ENCODE measurements at regions not wholly inside any gene's neighbourhood (a gene's known extent, or its start where the extent isn't known, plus 50 kb on each side); places are given as distances from the start of the nearest gene placed in this dataset.

- DNase-seq (ENCODE audit: low read depth, low spot score), result no peak
- TF ChIP-seq, protein P1, sequence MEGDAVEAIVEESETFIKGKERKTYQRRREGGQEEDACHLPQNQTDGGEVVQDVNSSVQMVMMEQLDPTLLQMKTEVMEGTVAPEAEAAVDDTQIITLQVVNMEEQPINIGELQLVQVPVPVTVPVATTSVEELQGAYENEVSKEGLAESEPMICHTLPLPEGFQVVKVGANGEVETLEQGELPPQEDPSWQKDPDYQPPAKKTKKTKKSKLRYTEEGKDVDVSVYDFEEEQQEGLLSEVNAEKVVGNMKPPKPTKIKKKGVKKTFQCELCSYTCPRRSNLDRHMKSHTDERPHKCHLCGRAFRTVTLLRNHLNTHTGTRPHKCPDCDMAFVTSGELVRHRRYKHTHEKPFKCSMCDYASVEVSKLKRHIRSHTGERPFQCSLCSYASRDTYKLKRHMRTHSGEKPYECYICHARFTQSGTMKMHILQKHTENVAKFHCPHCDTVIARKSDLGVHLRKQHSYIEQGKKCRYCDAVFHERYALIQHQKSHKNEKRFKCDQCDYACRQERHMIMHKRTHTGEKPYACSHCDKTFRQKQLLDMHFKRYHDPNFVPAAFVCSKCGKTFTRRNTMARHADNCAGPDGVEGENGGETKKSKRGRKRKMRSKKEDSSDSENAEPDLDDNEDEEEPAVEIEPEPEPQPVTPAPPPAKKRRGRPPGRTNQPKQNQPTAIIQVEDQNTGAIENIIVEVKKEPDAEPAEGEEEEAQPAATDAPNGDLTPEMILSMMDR (IDR thresholded peaks at IDR 0.05; ENCODE audit: low read depth, low read length), result no peak
- in situ Hi-C loops (cut with HindIII; ENCODE audit: low sequenced_read_pairs), result no loop called here
- no peak overlapping the region for H3K4me3 ChIP-seq (ENCODE audit: low read depth, low read length)
Measured at GRCh38 chr3:99482191-99482590, 156.2 kb upstream of the COL8A1 start.

DNA sequence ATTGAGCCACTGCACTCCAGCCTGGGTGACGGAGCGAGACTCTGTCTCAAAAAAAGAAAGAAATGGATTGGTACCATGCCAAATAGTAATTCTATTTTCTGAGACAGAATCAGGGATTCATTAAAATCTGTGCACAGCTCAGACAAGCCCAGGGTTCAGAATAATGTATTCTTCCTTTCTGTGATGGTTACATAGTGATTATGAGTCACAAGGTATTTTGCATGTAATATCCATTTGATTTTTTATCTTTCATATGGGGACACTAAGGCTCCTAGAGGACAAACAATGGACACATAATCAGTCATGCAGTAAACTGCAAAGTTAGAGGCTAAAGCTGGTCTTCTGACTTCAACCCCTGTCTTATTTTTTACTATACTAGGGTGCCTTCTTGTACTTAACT is 156.8 kb upstream of the COL8A1 start:
- no peak overlapping the region for H3K4me3 ChIP-seq (ENCODE audit: low read depth, low read length)
- no peak for DNase-seq (ENCODE audit: low read depth, low spot score)
- in situ Hi-C loops (cut with HindIII; ENCODE audit: low sequenced_read_pairs), result no loop called here
- TF ChIP-seq, protein P1 (IDR thresholded peaks at IDR 0.05; ENCODE audit: low read depth, low read length), result no peak

DNA sequence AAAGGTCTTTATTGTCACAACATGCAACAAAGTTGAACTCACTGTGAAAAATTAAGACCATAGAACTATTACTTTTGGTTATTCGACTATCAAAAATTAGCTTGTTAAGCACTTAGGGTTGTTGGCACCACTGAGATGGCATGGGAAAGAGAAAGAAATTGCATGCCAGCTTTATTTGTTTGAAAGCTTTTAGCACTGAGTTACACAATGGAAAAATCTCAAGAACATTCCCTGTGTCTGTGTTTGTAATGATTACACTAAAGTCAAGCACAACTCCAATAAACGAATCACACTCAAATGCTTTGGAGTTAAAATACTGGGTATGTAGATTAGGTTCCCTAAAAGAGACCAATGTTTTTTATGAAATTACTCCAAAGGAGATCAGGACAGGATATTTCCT is 158.6 kb upstream of the COL8A1 start:
- H3K4me3 ChIP-seq (ENCODE audit: low read depth, low read length), result no peak overlapping the region
- DNase-seq (ENCODE audit: low read depth, low spot score), result no peak
- TF ChIP-seq, protein P1 (IDR thresholded peaks at IDR 0.05; ENCODE audit: low read depth, low read length), result no peak
- in situ Hi-C loops (cut with HindIII; ENCODE audit: low sequenced_read_pairs), result no loop called here

DNA sequence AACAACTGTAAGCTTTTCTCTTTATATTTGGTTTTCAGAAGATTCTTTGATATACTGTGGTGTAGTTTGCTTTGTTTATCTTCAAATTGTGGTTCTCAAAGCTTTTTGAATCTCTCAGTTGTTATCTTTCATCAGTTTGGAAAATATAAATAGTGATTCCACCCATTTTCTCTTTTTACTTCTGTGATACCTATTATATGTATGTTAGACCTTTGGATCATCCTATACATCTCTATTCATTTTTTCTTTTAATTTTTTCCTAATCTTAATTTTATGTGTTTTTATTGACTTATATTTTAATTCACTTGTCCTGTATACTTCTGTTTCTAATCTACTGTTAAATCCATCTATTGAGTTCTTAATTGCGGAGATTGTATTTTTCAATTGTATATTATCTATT is 160.7 kb upstream of the COL8A1 start:
- no peak for DNase-seq (ENCODE audit: low read depth, low spot score)
- TF ChIP-seq, protein P1 (IDR thresholded peaks at IDR 0.05; ENCODE audit: low read depth, low read length), result no peak
- in situ Hi-C loops (cut with HindIII; ENCODE audit: low sequenced_read_pairs), result no loop called here
- no peak overlapping the region for H3K4me3 ChIP-seq (ENCODE audit: low read depth, low read length)

GRCh38 chr3:99475229-99475628 is 163.2 kb upstream of the COL8A1 start:
- in situ Hi-C loops (cut with HindIII; ENCODE audit: low sequenced_read_pairs), result no loop called here
- H3K4me3 ChIP-seq (ENCODE audit: low read depth, low read length), result no peak overlapping the region
- DNase-seq (ENCODE audit: low read depth, low spot score), result no peak
- TF ChIP-seq, protein P1 (IDR thresholded peaks at IDR 0.05; ENCODE audit: low read depth, low read length), result no peak

DNA sequence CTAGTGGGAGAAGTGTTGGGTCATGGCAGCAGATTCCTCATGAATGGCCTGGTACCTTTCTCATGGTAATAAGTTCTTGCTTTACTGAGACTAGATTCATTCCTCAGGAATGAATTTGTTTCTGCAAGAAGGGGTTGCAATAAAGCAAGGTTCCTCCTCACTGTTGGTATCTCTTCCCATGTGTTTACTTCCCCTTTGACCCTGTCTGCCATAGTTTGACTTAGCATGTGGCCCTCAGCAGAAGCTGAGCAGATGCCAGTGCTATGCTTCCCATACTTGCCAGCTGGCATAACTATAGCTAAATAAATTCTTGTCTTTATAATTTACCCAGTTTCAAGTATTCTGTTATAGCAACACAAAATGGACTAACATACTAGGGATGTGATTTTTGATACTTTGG is 163.6 kb upstream of the COL8A1 start:
- no peak overlapping the region for H3K4me3 ChIP-seq (ENCODE audit: low read depth, low read length)
- no peak for DNase-seq (ENCODE audit: low read depth, low spot score)
- in situ Hi-C loops (cut with HindIII; ENCODE audit: low sequenced_read_pairs), result no loop called here
- TF ChIP-seq, protein P1 (IDR thresholded peaks at IDR 0.05; ENCODE audit: low read depth, low read length), result no peak

DNA sequence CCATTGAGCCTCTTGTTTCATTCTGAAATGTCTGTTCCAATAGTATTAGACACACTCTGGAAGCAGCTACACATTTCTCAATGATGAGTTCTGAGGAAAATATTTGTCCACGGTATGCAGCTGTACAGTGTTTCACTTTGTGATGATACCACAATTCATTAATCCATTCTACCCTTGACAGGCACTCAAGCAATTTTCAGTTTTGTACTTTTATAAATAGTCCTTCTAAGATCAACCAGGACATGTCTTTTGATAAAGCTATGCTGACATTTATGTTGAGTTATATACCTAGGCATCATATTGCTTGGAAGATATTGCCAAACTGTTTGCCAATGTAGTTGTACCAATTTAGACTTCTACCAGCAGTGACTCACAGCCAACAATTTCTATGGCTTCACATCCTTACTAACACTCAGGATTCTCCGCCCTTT is 165.1 kb upstream of the COL8A1 start:
- peak; percentile 69 for DNase-seq (ENCODE audit: low read depth, low spot score)
- TF ChIP-seq, protein P1 (IDR thresholded peaks at IDR 0.05; ENCODE audit: low read depth, low read length), result no peak
- in situ Hi-C loops (cut with HindIII; ENCODE audit: low sequenced_read_pairs), result no loop called here
- H3K4me3 ChIP-seq (ENCODE audit: low read depth, low read length), result no peak overlapping the region
